Left cardiac atrium (tissue), 4 donors: ENCODE measurements at regions not wholly inside any gene's neighbourhood (a gene's known extent, or its start where the extent isn't known, plus 50 kb on each side); places are given as distances from the start of the nearest gene placed in this dataset.
"Not testable (repeated sequence)": the region's sequence is repeated elsewhere in the genome, so short reads cannot be mapped to it uniquely, and the experiment has no call there.

Source experiments
- ATAC-seq, 2 donors: fragments of 200-7000 bp; cut with Tn5 transposase; one replicate each; pipeline ENCODE4 v1.9.1; 2020; ENCODE audit warnings: mild to moderate bottlenecking in 2 of 2, moderate library complexity in 2 of 2
- DNase-seq: peaks from one replicate; pipeline ENCODE4 v3.0.0-alpha.2; 2020
- intact Hi-C, 2 donors: fragments of 100-400 bp; cut with DNase I; formaldehyde crosslinking; loops; one replicate each; pipeline versions ENCODE4 v1.14.1 to v1.15.1; 2022 to 2023
- donor health status: DM: no; HTN: yes; CAD: no.
- donor health status: DM: no; HTN: yes; CAD: no; lungs with severe emphysema.
- donor health status: DM: yes; HTN: yes; CAD: no.
- donor health status: Dilated cardiomyopathy.

GRCh38 chr13:52210564-52211415 lies 51.4 kb upstream of the NEK3 start:
- DNase-seq, intact Hi-C loops: not testable (repeated sequence)
- peak; percentile 27 to 60 for ATAC-seq
